WTC11 (cell line): ENCODE measurements at regions not wholly inside any gene's neighbourhood (a gene's known extent, or its start where the extent isn't known, plus 50 kb on each side); places are given as distances from the start of the nearest gene placed in this dataset.
"Not testable (repeated sequence)": the region's sequence is repeated elsewhere in the genome, so short reads cannot be mapped to it uniquely, and the experiment has no call there.

Experiments
- ATAC-seq: fragments of 200-7000 bp; cut with Tn5 transposase; 2 replicates; pipeline ENCODE4 v1.10.0; 2021; ENCODE audit warnings: mild to moderate bottlenecking, moderate library complexity
- CTCF ChIA-PET: fragments of 300-600 bp; sonication (Branson Sonifier 250); formaldehyde crosslinking; loops from one replicate; lab custom pipeline; 2021; ENCODE audit warnings: antibody characterized with exemption; lab: Charles Lee
- POLR2A ChIA-PET: fragments of 350-600 bp; sonication (Branson Sonifier 250); formaldehyde crosslinking; loops from one replicate; lab custom pipeline; 2021; ENCODE audit warnings: antibody characterized with exemption; lab: Charles Lee
- DNase-seq: peaks from one replicate; pipeline ENCODE4 v3.0.0; 2021; ENCODE audit warnings: low spot score
- H3K27ac Mint-ChIP-seq: 2 replicates; pipeline ENCODE4 v1.8.0; 2021; ENCODE audit warnings: mixed read lengths
- H3K27me3 Mint-ChIP-seq: 2 replicates; pipeline ENCODE4 v1.8.0; 2021; ENCODE audit warnings: low read depth, mild to moderate bottlenecking, moderate library complexity, mixed read lengths
- H3K36me3 Mint-ChIP-seq: 2 replicates; pipeline ENCODE4 v1.8.0; 2021; ENCODE audit warnings: mixed read lengths
- H3K4me1 Mint-ChIP-seq: 2 replicates; pipeline ENCODE4 v1.8.0; 2022; ENCODE audit warnings: mixed read lengths
- H3K4me3 Mint-ChIP-seq: 2 replicates; pipeline ENCODE4 v1.8.0; 2021; ENCODE audit warnings: mild to moderate bottlenecking, moderate library complexity, mixed read lengths
- H3K9me3 Mint-ChIP-seq: 2 replicates; pipeline ENCODE4 v1.8.0; 2021; ENCODE audit warnings: mixed read lengths
- ATF1 ChIP-seq: sonication (generic); formaldehyde crosslinking; IDR thresholded peaks from 2 replicates; pipeline ENCODE4 v1.8.1; 2023; ENCODE audit warnings: mild to moderate bottlenecking, moderate library complexity, missing genetic modification reagents
- CREM ChIP-seq: sonication (generic); formaldehyde crosslinking; IDR thresholded peaks from 2 replicates; pipeline ENCODE4 v1.8.1; 2022; ENCODE audit warnings: mild to moderate bottlenecking, missing genetic modification reagents, moderate library complexity
- CTCF ChIP-seq: fragments of 200-600 bp; IDR thresholded peaks from 2 replicates; pipeline ENCODE4 v1.8.0; 2022; ENCODE audit warnings: antibody characterized with exemption
- EMX1 ChIP-seq: fragments of 250-450 bp; sonication (Bioruptor Pico); IDR thresholded peaks from 2 replicates; pipeline ENCODE4 v1.8.0; 2021; ENCODE audit warnings: mild to moderate bottlenecking
- ESRRA ChIP-seq: sonication (generic); formaldehyde crosslinking; IDR thresholded peaks from 2 replicates; pipeline ENCODE4 v1.8.1; 2022; ENCODE audit warnings: mild to moderate bottlenecking, missing genetic modification reagents, borderline replicate concordance
- FOXP4 ChIP-seq: sonication (generic); formaldehyde crosslinking; IDR thresholded peaks from 2 replicates; pipeline ENCODE4 v1.8.0; 2022; ENCODE audit warnings: mild to moderate bottlenecking, missing genetic modification reagents
- GRHL2 ChIP-seq: fragments of 250-450 bp; sonication (Bioruptor Pico); IDR thresholded peaks from 2 replicates; pipeline ENCODE4 v1.8.0; 2022; ENCODE audit warnings: mild to moderate bottlenecking, moderate library complexity; ENCODE audit not compliant: insufficient replicate concordance, severe bottlenecking
- IRF1 ChIP-seq: sonication (generic); formaldehyde crosslinking; IDR thresholded peaks from 2 replicates; pipeline ENCODE4 v1.8.0; 2023; ENCODE audit warnings: missing genetic modification reagents
- JUN ChIP-seq: sonication (generic); formaldehyde crosslinking; IDR thresholded peaks from 2 replicates; pipeline ENCODE4 v1.8.0; 2023; ENCODE audit warnings: mild to moderate bottlenecking, missing genetic modification reagents
- MXD4 ChIP-seq: fragments of 250-450 bp; sonication (Bioruptor Pico); IDR thresholded peaks from 2 replicates; pipeline ENCODE4 v1.8.0; 2021; ENCODE audit warnings: mild to moderate bottlenecking, moderate library complexity, borderline replicate concordance
- MYBL2 ChIP-seq: sonication (generic); formaldehyde crosslinking; IDR thresholded peaks from 2 replicates; pipeline ENCODE4 v1.8.1; 2023; ENCODE audit warnings: mild to moderate bottlenecking, moderate library complexity, missing genetic modification reagents
- RELA ChIP-seq: sonication (generic); formaldehyde crosslinking; IDR thresholded peaks from 2 replicates; pipeline ENCODE4 v1.8.1; 2022; ENCODE audit warnings: missing genetic modification reagents, mild to moderate bottlenecking, borderline replicate concordance
- ZBTB43 ChIP-seq: sonication (generic); formaldehyde crosslinking; IDR thresholded peaks from 2 replicates; pipeline ENCODE4 v1.8.1; 2023; ENCODE audit warnings: mild to moderate bottlenecking, missing genetic modification reagents
- ZNF263 ChIP-seq: sonication (generic); formaldehyde crosslinking; IDR thresholded peaks from 2 replicates; pipeline ENCODE4 v1.8.1; 2022; ENCODE audit warnings: low read depth, mild to moderate bottlenecking, moderate library complexity, missing genetic modification reagents
- ZNF416 ChIP-seq: fragments of 250-450 bp; sonication (Bioruptor Pico); IDR thresholded peaks from 2 replicates; pipeline ENCODE4 v1.9.0; 2021; ENCODE audit warnings: mild to moderate bottlenecking, inconsistent platforms
- ZNF512 ChIP-seq: sonication (generic); formaldehyde crosslinking; IDR thresholded peaks from 2 replicates; pipeline ENCODE4 v1.8.1; 2022; ENCODE audit warnings: missing genetic modification reagents, borderline replicate concordance

GRCh38 chr2:139544186-139544851, 764.1 kb upstream of the NXPH2 start (continued):
- TF ChIP-seq FOXP4 (CRISPR knock-in tag): no peak
- no peak for TF ChIP-seq IRF1
- no peak for TF ChIP-seq GRHL2 (CRISPR knock-in tag)
- no peak for TF ChIP-seq RELA (CRISPR knock-in tag)

- POLR2A ChIA-PET: not testable (repeated sequence)
Observed at GRCh38 chr2:139538332-139539020, 758.3 kb upstream of the NXPH2 start.

GRCh38 chr2:139529080-139529479, 748.9 kb upstream of the NXPH2 start:
- H3K4me3 Mint-ChIP-seq: no peak overlapping the region

More at GRCh38 chr2:139538332-139539020, 758.3 kb upstream of the NXPH2 start:
- Mint-ChIP-seq H3K9me3 (peaks cover 39% of the 10 kb centered on the region), H3K36me3 (peaks cover 24% of the 10 kb centered on the region)
- ATAC-seq, H3K27ac Mint-ChIP-seq, CTCF ChIA-PET, DNase-seq, H3K27me3 Mint-ChIP-seq, H3K4me3 Mint-ChIP-seq, H3K4me1 Mint-ChIP-seq: not testable (repeated sequence)

GRCh38 chr2:139526781-139527180, 746.6 kb upstream of the NXPH2 start:
- no peak for DNase-seq
- Mint-ChIP-seq H3K36me3 (no peaks in the 10 kb centered on the region), H3K27ac (no peak overlapping the region), H3K4me3 (no peak overlapping the region), H3K9me3 (peaks cover 4% of the 10 kb centered on the region; the same call in 1 of the 2 replicates), H3K27me3 (no peaks in the 10 kb centered on the region), H3K4me1 (peaks cover 20% of the 10 kb centered on the region; the same call in 1 of the 2 replicates)
- no peak for ATAC-seq
- POLR2A ChIA-PET: no interaction called here
- CTCF ChIA-PET: no interaction called here
- TF ChIP-seq ZNF512 (CRISPR knock-in tag): no peak
- TF ChIP-seq JUN: no peak
- TF ChIP-seq ATF1 (CRISPR knock-in tag): no peak
- TF ChIP-seq CTCF: no peak
- no peak for TF ChIP-seq EMX1
- TF ChIP-seq ESRRA (CRISPR knock-in tag): no peak
- TF ChIP-seq ZNF263 (CRISPR knock-in tag): no peak
- TF ChIP-seq ZBTB43: no peak
- TF ChIP-seq MYBL2 (CRISPR knock-in tag): no peak
- TF ChIP-seq MXD4: no peak

More at GRCh38 chr2:139529080-139529479, 748.9 kb upstream of the NXPH2 start:
- Mint-ChIP-seq H3K27me3 (no peaks in the 10 kb centered on the region), H3K27ac (no peak overlapping the region)
- no peak for TF ChIP-seq CREM (CRISPR knock-in tag)
- no peak for TF ChIP-seq ZNF512 (CRISPR knock-in tag)
- no peak for TF ChIP-seq ZNF416 (CRISPR knock-in tag)
- TF ChIP-seq ESRRA (CRISPR knock-in tag): no peak
- TF ChIP-seq MXD4: no peak
- TF ChIP-seq, all 79 proteins: peak for 0
- Mint-ChIP-seq H3K36me3 (no peaks in the 10 kb centered on the region), H3K4me1 (peaks cover 23% of the 10 kb centered on the region; the same call in 1 of the 2 replicates), H3K9me3 (peaks cover 4% of the 10 kb centered on the region; the same call in 1 of the 2 replicates)
- no peak for DNase-seq
- POLR2A ChIA-PET: no interaction called here
- CTCF ChIA-PET: no interaction called here
- ATAC-seq: 0 out of 2 replicates have a peak, but pooled peaks have one; percentile 28
